Gastroesophageal sphincter (tissue), 3 donors: ENCODE measurements at regions not wholly inside any gene's neighbourhood (a gene's known extent, or its start where the extent isn't known, plus 50 kb on each side); places are given as distances from the start of the nearest gene placed in this dataset.

Experiments used
- CTCF ChIP-seq, 4 experiments: fragments of 200-600 bp in 2 of 4; fragments of 450-650 bp in 2 of 4; sonication (generic) in 1 of 4; IDR thresholded peaks; one replicate each; pipeline ENCODE4 v1.5.1; 2017 to 2019; ENCODE audit warnings: antibody characterized with exemption in 4 of 4, mild to moderate bottlenecking in 2 of 4, moderate library complexity in 2 of 4
- POLR2A ChIP-seq, 2 donors: fragments of 450-650 bp; IDR thresholded peaks; one replicate each; pipeline ENCODE4 v1.6.1; 2017; ENCODE audit warnings: antibody characterized with exemption in 2 of 2, mild to moderate bottlenecking in 2 of 2, moderate library complexity in 1 of 2

- TF ChIP-seq POLR2A (IDR thresholded peaks at IDR 0.05) = no peak
- TF ChIP-seq CTCF (IDR thresholded peaks at IDR 0.05) = no peak
These were observed 1032.3 kb upstream of the NUDT12 start for GRCh38 chr5:104594850-104595249.
